A673 (cell line): ENCODE measurements at regions not wholly inside any gene's neighbourhood (a gene's known extent, or its start where the extent isn't known, plus 50 kb on each side); places are given as distances from the start of the nearest gene placed in this dataset.

Source experiments
- CTCF ChIP-seq: fragments of 300-800, 200-600 bp; sonication (generic); conservative IDR thresholded peaks from 2 replicates; pipeline ENCODE4 v1.5.1; 2017; ENCODE audit warnings: low read depth, mild to moderate bottlenecking, antibody characterized with exemption, low read length, moderate library complexity, mixed read lengths
- EZH2 ChIP-seq: fragments of 200-600 bp; sonication (generic); IDR thresholded peaks from 2 replicates; pipeline ENCODE4 v1.6.1; 2017; ENCODE audit warnings: borderline replicate concordance, low read depth, mild to moderate bottlenecking, mixed read lengths, antibody characterized with exemption, low read length; ENCODE audit not compliant: poor library complexity, severe bottlenecking

- no peak for TF ChIP-seq CTCF
- no peak for TF ChIP-seq EZH2
These were observed 280.4 kb upstream of the HSF2 start for GRCh38 chr6:122118945-122119506.
